ENCODE measurements at regions not wholly inside any gene's neighbourhood (a gene's known extent, or its start where the extent isn't known, plus 50 kb on each side); places are given as distances from the start of the nearest gene placed in this dataset.
"Not testable (repeated sequence)": the region's sequence is repeated elsewhere in the genome, so short reads cannot be mapped to it uniquely, and the experiment has no call there.

DNA sequence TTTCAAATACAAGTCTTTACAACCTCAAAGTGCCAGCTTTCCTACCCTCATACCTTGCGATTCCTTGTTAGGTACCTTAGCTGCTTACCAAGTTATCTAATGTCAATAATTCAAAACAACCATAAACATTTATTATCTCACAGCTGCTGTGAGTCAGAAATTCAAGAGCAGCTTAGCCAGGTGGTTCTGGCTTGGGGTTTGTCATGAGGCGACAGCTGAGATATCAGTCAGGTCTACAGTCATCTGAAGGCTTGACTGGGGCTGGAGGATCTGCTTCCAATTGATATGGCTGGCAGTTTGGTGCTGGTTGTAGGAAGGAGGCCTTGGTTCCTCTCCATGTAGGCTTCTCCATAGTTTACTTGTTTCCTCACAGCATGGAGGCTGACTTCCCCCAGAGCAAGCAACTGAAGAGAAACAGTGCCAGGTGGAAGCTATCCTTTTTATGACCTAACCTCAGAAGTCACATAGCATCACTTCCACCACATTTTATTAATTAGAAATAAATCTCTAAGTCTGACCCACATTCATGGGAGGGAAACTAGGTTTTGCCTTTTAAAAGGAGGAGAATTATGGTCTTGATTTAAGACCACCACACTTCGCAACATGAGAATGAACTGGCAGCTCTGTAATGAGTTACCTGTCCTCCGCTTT, 103.3 kb upstream of the FGGY start:
- DNase-seq: no peak

DNA sequence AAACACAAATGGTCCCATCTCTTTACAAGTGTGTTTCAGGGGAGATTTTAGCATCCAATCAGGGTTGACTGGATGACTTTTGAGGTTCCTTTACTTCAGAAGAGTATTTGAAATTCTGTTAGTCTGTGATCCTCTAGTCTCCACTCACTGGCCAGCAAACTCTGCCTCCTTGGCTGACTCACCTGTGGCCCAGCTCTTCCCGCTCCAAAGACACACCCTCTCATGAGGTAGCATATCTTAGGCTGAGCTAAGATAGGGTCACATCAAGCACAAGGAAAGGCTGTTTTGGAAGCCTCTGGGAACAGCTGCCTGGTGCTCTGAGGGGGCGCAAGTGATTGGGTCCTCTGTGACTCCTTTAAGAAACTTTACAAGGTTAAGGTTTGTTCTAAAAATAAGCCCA, 102.3 kb upstream of the FGGY start:
- no peak for DNase-seq

DNA sequence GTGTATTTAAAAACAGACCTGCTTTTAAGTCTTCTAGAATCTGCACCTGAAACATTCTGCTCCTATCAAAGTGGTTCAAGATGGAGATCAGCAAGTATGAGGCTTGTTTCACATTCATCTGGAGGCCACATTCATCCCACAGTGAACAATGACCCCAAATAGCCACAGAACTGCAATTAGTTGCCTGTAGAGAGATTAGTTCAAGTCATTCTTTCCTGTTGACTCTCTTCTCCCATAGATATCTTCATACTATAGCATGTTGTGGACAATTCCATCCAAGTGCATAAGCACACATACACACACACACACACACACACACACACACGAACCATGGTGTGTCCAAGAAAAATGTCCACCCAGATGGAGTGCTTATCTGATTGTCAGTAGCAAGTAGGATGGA, 101.7 kb upstream of the FGGY start:
- DNase-seq: no peak

DNA sequence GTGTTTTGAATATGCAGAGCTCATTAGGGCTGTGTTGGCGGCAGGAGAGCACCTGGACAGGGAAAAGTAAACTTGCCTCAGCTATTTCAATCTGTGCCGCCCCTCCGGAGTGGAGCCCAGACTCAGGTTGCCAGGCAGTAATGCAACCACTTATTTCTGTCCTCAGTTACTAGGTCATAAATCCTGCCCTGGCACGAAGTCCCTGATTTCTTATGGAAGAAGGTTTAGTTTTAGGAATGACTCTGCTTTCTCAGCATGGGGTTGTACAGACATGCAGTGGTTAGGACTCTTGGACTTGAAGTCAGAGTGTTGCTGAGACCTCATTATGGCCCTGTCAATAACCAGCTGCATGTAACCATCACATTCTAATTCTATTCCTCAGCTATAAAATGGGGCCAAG, 98.3 kb upstream of the FGGY start:
- no peak for DNase-seq

DNA sequence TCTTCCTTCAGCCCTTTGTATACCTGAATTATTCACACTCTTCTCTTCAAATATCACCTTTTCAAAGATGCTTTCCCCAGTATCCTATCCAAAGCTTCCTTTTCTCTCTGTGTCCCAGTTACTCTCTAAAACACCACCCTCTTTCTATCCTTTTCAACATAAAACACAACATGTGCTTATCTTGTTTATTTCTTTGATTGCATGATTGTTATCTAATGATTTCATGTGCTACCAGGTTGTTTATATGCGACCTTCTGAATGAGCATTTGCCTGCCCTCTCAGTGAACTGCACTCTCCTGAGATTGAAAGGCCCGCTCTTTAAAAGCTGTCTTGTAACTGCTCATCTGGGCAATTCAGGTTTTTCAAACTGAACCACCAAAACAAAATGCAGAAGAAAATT, 97.7 kb upstream of the FGGY start:
- DNase-seq: no peak

DNA sequence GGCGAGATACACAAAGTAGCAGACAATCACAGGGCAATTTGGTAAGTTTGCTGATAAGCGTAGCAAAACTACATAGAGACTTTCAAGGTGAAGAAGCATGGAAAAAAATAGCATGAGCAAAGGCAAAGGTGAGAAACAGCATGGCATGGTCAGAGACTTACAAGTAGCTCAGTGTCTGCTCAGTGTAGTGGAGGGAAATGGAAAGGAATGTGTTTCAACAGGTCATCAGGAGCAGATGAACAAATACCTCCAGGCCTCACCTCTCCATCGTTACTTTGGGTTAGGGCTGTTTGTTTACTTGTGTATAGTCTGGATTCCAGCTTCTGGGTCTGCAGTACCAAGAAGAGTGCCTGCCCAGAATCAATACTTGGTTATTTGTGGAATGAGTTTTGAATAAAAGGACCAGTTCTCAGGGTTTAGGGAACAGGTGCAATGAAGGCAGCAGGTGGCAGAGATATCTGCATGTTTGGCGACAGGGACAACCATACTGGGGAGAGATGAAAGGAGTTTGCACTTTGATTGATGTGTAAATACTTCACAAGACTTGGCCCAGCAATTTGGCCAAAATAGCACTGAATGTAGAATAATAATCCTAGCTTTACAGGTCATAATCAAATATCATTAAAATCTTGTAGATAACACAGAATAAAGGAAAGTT, 97.0 kb upstream of the FGGY start:
- DNase-seq: no peak

DNA sequence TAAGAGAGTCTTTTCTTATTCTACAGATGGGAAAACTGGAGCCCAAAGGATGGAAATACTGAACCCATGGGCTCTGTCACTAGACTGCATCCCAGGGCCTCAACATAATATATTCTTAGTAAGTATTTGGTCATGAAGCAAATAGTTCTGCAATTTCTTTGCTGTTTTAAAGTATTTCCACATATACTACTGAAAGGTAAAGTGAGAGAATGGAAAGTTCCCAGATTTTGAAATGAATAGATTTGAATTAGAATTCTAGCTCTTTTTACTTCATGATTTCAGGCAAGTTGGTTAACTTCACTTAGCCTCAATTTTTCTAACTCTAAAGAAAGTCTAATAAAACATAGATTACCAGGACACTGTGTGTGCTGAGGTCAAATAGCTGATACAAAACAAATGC, 95.6 kb upstream of the FGGY start:
- DNase-seq: no peak

DNA sequence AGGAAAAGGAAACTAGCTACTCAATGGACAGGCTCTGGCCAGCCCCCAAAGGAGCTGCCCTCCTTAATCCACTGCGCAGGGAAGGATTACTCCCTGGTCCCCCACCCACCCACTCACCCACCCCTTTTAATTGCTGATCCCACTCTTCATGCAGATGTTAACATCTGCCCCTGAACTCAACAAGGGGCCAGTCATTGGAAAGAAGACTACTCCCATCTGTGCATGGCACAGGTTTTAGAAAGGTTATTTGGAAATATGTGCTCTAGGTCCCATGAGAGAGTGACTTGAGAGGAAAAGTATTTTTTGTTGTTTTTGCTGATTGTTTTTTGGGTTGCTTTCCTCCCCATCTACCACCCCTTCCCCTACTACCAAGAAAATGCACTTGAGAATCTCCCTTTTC, 94.4 kb upstream of the FGGY start:
- DNase-seq: no peak

DNA sequence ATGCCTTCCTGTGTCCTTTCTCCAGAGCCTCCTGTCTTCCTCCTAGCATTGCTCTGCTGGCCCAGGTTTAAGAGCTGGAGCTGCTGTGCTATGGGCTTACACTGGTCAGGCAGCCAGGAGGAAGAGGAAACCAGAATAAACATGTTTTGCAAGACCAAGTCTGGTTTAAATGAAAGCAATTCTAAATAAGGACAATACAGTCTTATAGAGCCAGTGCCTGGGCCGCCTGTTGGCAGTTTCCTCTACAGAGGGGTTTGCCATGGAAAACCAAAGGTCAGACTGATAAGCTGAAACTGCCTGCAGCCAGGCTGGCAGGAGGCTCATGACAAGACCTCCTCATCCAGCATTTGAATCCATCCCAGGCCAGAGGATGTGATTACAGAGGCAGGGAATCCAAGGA, 92.9 kb upstream of the FGGY start:
- no peak for DNase-seq

DNA sequence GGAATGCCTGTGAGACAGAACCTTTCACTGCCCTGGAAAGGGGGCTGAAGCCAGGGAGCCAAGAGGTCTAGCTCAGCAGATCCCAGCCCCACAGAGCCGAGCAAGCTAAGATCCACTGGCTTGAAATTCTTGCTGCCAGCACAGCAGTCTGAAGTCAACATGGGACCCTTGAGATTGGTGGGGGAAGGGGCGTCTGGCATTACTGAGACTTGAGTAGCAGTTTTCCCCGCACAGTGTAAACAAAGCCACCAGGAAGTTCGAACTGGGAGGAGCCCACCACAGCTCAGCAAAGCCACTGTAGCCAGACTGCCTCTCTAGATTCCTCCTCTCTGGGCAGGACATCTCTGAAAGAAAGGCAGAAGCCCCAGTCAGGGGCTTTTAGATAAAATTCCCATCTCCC, 90.3 kb upstream of the FGGY start:
- not testable (repeated sequence) for DNase-seq

DNA sequence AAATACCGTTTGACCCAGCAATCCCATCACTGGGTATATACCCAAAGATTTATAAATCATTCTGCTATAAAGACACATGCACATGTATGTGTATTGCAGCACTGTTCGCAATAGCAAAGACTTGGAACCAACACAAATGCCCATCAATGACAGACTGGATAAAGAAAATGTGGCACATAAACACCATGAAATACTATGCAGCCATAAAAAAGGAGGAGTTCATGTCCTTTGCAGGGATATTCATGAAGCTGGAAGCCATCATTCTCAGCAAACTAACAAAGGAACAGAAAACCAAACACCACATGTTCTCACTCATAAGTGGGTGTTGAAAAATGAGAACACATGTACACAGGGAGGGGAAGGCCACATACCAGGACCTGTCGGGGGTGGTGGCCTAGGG, 86.5 kb upstream of the FGGY start:
- DNase-seq: not testable (repeated sequence)

DNA sequence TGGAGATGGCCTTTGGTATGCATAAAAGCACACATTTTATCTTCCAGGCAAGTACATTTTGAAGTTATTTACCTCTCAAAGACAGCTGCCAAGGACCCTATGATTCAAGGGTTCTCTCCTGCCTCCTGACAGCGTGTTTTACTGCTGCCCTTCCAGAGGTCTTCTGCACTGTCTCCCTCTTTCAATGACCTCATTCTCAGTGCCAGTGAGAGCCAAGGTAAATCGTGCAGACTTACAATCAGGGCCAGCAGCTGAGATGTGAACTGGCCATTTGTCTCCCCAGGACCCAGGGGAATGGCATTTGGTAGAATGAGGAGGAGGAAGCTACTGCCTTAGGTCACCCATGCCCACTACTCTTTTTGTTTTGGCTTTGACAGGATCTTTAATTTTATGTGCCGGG, 84.2 kb upstream of the FGGY start:
- DNase-seq: no peak

DNA sequence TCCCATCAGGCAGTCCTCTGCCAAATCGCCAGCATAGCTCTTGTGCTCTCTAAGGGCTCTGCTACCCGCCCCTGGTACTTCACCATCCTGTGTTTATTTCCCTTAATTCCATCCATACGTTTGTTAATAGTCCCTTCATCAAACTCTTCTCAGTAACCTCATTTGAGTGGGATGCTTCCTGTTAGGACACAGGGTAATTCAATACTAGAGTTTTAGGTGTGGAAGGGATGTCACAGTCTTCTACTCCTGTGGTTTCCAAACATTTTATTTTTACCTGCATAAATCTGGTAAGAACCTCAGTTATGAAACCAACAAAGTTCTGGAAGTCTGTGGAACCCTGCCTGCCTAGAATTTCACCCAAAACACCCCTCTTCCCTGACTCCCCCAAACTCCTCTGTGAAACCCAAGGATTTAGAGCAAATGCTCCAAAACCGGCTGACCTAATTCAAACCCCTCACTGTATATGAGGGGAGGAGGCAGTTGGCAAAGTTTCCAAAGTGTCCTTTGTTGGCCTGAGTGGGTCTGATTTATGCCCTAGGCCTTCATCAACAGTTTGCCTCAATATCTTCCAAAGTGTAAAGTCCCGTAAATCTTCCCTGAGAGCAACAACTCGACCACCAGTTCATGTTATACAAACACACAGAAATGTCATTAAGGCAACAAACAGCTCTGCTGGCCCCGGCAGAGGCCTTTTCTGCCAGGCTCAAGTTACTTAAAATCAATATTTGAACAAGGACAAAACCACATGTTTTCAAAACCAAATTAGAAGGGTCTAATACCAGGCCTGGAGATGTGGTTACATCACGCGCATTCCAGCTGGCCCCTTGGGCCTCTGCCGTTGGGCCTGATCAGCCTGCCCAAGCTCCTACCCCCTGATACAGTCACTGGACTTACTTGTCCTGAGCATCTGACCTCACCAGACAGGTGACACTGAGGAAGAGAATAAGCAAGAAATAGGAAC, 82.4 kb upstream of the FGGY start:
- no peak for DNase-seq

DNA sequence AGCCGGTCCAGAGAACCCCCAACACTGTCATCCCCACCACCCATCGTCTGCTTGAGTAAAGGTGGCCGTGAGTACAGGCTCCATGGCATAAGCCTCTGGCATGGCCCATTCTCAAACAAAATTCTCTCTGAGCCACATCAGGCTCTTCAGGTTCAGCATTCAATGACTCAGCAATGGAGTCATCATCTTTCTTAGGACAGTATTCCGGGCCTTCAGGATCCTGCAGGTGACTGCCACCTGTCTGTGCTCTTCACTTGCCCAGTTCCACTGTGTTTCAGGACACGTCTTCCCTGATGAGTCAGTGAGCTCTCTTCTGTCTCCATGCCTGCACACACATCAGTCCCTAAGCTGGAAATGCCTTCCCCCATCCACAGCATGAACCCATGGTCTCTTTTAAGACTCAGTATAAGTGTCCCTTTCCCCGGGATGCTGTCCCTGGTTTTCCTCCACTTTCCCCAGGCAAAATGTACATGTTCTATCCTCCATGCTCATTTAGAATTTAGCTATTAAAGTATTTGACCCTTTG, 81.1 kb upstream of the FGGY start:
- DNase-seq: no peak

DNA sequence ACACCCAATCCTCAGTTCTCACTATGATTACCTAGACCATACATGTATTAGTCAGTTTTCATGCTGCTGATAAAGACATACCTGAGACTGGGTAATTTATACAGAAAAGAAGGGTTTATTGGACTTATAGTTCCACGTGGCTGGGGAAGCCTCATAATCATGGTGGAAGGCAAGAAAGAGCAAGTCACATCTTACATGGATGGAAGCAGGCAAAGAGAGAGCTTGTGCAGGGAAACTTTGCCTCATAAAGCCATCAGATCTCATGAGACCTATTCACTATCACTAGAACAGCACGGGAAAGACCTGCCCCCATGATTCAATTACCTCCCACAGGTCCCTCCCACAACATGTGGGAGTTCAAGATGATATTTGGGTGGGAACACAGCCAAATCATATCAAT, 79.5 kb upstream of the FGGY start:
- DNase-seq: not testable (repeated sequence)

DNA sequence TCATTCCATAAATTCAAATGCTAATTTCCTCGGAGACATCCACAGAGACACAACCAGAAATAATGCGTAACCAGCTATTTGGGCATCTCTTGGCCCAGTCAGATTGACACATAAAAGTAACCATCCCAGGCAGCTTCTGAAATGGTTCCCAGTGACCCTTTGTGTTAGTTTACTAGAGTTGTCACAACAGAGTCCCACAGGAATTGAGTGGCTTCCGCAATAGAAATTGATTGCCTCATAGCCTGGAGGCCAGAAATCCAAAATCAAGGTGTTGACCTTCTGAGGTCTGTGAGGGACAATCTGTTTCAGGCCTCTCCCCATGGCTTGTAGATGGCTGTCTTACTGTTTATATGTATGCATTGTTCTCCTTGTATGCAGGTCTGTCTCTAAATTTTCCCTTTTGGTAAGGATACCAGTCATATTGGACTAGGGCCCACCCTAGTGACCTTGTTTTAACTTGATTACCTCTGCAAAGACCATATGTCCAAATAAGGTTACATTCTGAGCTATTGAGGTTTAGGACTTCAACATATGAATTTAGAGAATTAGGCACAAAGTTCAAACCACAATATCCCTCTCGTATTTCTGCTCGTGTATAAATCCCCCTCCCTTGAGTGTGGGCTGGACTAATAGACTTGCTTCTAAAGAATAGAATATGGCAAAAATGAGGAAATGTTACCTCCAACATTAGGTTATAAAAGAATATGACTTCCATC, 78.2 kb upstream of the FGGY start:
- no peak for DNase-seq

DNA sequence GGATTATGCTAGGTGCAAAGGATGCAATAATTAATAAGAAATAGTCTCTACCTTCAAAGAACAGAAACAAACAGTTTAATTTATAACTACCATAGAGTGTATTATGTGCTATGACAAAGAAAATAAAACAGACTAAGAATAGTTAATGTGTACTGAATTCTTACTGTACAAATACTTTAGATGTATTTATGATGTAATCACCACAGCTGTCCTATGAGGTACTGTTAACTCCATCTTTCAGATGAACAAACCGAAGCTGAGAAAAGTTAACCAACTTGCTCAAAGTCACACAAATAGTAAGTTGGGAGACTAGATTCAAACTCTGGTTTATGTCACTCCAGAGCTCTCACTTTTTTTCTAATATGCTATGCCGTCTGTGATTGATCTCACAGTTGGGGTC, 77.0 kb upstream of the FGGY start:
- DNase-seq: no peak

DNA sequence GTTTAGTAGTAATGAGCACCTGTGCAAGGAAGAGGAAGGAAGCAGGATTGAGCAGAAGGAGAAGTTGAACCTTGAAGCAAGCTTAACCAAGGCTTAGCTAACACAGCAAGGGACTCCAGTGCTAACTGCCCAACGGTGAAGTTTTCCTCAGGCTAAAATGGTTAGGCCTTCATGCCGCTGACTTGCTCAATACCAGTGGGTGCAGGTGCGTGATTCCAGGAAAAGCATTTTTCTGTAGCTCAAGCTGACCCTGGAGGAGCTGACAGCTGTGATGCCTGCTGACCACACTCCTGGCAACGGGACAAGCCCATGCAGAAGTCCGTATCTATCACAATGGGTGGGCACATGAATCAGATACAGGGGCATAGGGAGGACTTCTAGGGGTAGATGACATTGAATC, 76.5 kb upstream of the FGGY start:
- no peak for DNase-seq

DNA sequence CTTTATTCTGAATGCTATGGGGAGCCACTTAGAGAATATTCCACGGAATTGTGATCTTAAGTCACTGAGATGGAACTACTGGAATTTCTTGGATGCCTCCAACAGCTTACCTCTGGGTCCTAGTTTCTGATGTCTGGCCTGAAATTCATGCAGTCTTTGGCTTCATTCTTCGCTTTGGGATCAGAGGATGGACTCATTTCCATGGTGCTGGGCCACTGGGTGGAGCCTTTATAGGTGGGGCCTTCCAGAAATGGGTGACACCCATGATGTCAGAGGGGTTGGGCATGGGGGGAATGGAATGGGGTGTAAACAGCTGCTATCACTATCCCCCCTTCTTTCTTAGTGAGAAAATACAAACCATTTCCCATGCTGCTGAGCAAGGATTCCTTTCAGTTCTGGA, 73.7 kb upstream of the FGGY start:
- no peak for DNase-seq

DNA sequence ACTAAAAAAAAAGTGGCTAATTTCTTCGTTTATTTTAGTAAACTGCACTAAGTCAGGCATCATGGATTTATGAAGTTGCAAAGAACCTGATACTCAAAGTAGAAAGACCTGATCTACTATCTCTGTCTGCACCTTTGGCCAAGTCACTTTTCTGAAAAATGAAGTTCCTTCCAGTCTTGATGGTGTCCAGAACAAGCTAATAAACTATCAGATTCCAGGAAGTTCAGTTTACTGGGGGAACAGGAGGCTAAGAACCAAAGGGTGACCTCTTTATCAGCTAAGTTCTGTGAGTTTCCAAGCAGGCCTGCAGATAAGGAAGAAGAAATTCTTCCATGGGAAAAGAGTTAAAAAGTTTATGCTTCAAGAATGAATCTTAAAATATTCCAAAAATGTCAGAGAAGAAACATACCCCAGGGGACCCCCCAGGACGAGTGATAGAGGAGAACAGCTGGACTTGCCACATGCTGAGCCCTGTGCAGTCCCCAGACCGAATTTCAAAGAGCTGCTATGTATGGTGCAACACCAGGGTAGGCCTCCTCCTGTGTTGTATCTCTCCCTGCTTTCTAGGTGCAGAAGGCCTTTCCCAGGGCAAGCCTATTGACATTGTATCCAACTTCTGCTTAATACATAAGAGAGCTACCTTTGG, 72.8 kb upstream of the FGGY start:
- DNase-seq: no peak

DNA sequence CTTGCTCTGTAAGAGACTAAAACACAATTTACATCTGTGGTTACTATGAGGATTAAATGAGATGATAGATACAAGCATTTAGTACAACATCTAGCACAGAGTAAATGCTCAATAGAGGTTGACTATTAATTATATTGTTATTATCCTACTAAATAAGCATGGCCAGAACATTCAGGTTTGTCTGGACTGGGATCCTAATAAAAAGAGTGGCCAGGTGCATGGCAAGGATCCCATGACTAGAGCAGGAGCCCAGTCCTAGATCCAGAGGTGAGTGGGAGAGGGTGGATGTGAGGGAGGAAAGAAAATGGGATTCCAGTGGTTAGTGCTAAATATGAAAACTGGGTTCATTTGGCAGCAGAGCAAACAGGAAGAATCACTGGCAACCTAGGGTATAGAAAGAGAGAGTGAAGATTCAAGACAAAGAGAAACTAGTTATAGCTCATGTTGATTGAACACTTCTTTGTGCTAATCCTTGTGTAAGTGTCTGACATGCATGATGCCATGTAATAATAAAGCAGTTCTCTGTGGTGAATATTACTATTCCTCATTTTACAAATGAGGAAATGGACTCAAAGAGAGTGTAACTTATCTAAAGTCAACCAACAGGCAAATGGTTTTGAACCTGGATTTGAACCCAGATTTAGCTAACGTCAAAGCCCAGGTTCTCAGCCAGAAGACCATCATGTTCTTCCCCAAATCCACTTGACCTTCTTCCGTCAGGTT, 71.1 kb upstream of the FGGY start:
- no peak for DNase-seq

DNA sequence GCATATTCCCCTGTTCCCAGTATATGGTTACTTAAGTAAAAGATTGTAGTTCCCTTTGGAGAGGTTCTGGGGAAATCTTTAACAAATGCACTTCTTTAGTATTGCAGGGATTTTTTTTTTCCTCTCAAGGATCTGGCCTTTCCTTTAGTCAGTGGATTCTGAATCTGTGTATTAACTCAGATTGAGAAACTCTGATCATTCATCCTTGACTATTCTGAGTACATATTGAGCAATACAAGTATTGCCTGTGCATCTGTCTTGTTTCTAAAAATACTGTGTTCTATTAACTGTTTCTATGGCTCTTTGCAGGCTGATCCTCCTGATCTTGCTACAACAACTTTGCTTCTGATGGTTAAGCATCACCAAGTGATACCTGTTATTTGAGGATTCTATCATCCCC, 67.8 kb upstream of the FGGY start:
- no peak for DNase-seq

Measured in cortex of kidney (tissue), 1 donor.